Lung (tissue), 11 donors: ENCODE measurements at regions not wholly inside any gene's neighbourhood (a gene's known extent, or its start where the extent isn't known, plus 50 kb on each side); places are given as distances from the start of the nearest gene placed in this dataset.

ENCODE experiments used
- ATAC-seq: fragments of 200-7000 bp; cut with Tn5 transposase; one replicate; pipeline ENCODE4 v1.9.1; 2020; ENCODE audit warnings: moderate number of reproducible peaks; ENCODE audit not compliant: insufficient read depth, low FRiP score
- DNase-seq, 3 donors: peaks; one replicate each; pipeline ENCODE4 v3.0.0-alpha.2; 2013 to 2017
- H3K27ac ChIP-seq, 2 donors: one replicate each; pipeline ENCODE4 v1.5.1; 2013; ENCODE audit warnings: mild to moderate bottlenecking in 2 of 2, moderate library complexity in 2 of 2, control low read depth in 1 of 2, inconsistent platforms in 1 of 2, low read depth in 1 of 2, low read length in 1 of 2
- H3K27me3 ChIP-seq, 3 donors: one replicate each; pipeline ENCODE4 v1.5.1; 2013; ENCODE audit warnings: low read length in 2 of 3; ENCODE audit not compliant: control insufficient read depth in 3 of 3, insufficient read depth in 3 of 3
- H3K36me3 ChIP-seq, 4 donors: one replicate each; pipeline ENCODE4 v1.5.1; 2013; ENCODE audit warnings: low read length in 4 of 4, mild to moderate bottlenecking in 1 of 4, moderate library complexity in 1 of 4; ENCODE audit not compliant: control insufficient read depth in 4 of 4, insufficient read depth in 4 of 4
- H3K4me1 ChIP-seq, 5 donors: one replicate each; pipeline ENCODE4 v1.5.1; 2013; ENCODE audit warnings: low read length in 5 of 5, mild to moderate bottlenecking in 2 of 5, moderate library complexity in 1 of 5; ENCODE audit not compliant: control insufficient read depth in 5 of 5, insufficient read depth in 5 of 5
- H3K4me3 ChIP-seq: one replicate; pipeline ENCODE4 v1.5.1; 2013; ENCODE audit warnings: mild to moderate bottlenecking, control low read depth, moderate library complexity
- H3K9ac ChIP-seq, 2 donors: one replicate each; pipeline ENCODE4 v1.5.1; 2013; ENCODE audit warnings: low read length in 2 of 2, control low read depth in 1 of 2; ENCODE audit not compliant: insufficient read depth in 1 of 2
- H3K9me3 ChIP-seq, 4 donors: one replicate each; pipeline ENCODE4 v1.5.1; 2013; ENCODE audit warnings: low read length in 3 of 4, mild to moderate bottlenecking in 1 of 4, moderate library complexity in 1 of 4; ENCODE audit not compliant: control insufficient read depth in 4 of 4, insufficient read depth in 3 of 4
- WGBS, 2 donors: extraction: QIAGEN DNeasy Blood & Tissue Kit; methylation state at CpG; one replicate each; pipeline ENCODE4 v1.1.7; 2013; 5-methylcytosine and 5-hydroxymethylcytosine counted together
- TF ChIP-seq, protein P1 (sequence below): IDR thresholded peaks from 2 replicates; pipeline ENCODE4 v1.5.1; 2012; ENCODE audit warnings: mild to moderate bottlenecking; ENCODE audit errors: control extremely low read depth, extremely low read depth
- donor health status: control.
- donor health status: control.
- donor health status: Bipolar disorder and iron deficiency.
- donor health status: healthy.
- donor health status: DM: yes; HTN: yes; CAD: no.

DNA sequence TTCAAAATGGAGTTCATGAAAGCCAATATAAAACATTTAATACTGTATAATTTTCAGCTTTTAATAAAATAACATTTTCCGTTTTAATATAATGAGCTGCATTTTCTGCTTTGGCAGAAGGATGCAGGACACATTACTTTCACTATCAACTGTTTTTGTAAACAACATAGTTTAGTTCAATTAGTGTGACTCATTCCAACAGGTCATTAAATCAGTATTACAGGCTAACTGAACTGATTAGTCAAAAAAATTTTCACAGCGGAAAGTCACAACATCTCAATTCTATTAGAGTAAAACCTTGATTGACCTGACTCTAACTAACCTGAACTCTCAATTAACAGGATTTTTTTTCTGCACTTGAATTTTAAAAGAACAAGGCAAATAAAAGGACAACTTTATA, 151.2 kb upstream of the AMOT start:
- H3K27ac ChIP-seq: no peak overlapping the region
- peak in 2 of 3 donors; percentile 49 to 53 for DNase-seq
- no peak for ATAC-seq
- WGBS, 2 donors: 79 to 96% methylated on average over 2 of the region's 2 CpGs
- peaks cover 0 to 19% (median 6%) of the 10 kb centered on the region in 3 donors for H3K27me3 ChIP-seq
- TF ChIP-seq, protein P1, sequence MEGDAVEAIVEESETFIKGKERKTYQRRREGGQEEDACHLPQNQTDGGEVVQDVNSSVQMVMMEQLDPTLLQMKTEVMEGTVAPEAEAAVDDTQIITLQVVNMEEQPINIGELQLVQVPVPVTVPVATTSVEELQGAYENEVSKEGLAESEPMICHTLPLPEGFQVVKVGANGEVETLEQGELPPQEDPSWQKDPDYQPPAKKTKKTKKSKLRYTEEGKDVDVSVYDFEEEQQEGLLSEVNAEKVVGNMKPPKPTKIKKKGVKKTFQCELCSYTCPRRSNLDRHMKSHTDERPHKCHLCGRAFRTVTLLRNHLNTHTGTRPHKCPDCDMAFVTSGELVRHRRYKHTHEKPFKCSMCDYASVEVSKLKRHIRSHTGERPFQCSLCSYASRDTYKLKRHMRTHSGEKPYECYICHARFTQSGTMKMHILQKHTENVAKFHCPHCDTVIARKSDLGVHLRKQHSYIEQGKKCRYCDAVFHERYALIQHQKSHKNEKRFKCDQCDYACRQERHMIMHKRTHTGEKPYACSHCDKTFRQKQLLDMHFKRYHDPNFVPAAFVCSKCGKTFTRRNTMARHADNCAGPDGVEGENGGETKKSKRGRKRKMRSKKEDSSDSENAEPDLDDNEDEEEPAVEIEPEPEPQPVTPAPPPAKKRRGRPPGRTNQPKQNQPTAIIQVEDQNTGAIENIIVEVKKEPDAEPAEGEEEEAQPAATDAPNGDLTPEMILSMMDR: no peak
- peaks cover 0 to 6% (median 0%) of the 10 kb centered on the region in 5 donors for H3K4me1 ChIP-seq
- no peak overlapping the region for H3K4me3 ChIP-seq
- H3K9me3 ChIP-seq: no peaks in the 10 kb centered on the region
- no peak overlapping the region for H3K9ac ChIP-seq
- no peaks in the 10 kb centered on the region for H3K36me3 ChIP-seq

DNA sequence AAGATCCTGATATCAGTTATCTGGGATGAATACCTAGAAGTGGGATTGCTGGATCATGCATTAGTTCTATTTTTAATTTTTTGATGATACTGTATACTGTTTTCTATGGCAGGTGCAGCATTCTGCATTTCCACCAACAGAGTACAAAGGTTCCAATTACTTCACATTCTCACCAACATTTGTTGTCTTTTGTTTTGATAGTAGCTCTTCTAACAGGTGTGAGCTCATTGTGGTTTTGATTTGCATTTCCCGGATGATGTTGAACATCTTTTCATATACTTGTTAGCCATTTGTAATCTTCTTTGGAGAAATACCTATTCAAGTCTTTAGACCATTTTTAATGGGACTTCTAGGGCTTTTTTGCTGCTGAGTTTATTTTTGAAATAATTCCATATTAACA, 139.2 kb upstream of the AMOT start:
- 85 to 92% methylated on average over 1 of the region's 1 CpG for WGBS, 2 donors
- TF ChIP-seq, protein P1: no peak
- no peak for ATAC-seq

DNA sequence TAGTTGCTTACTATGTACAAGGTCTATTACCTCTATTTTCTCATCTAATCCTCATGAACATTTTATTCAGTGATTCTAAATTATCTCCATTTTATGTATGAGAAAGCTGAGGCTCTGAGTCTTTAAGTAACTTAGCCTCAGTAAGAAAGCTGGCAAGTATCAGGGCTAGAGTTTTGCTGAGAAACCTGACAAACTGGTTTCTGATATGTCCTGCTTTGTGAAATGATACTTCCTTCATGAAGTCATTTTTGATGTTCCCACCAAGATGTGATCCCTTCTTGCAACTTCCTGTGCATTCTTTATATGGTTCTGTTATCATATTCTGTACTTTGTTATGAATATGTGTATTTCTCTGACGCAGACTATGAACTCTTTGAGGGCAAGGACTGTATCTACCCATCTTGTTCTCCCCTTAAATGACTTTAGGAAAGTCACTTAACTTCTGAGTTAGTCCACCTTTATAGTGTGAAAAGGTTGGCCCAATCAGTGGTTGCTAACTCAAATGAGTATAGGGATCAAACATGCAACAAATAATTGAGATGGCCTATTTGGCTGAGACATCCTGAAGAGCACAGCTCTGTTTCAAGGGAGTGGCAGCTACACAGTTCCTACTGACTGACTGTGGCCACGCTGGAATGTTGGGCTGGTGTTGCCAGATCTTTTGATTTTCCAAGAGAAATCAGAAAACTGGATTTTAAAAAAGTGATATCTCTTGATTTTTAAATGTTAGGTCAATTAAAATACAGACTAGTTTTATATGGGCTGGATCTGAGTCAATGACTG, 127.9 kb upstream of the AMOT start:
- Histone ChIP-seq H3K4me3 (no peak overlapping the region), H3K27ac (no peak overlapping the region), H3K36me3 (no peaks in the 10 kb centered on the region), H3K27me3 (peaks cover 3 to 36% (median 9%) of the 10 kb centered on the region in 3 donors), H3K9me3 (no peaks in the 10 kb centered on the region), H3K9ac (no peak overlapping the region), H3K4me1 (peaks cover 0 to 2% (median 0%) of the 10 kb centered on the region in 5 donors)
- WGBS, 2 donors: 76 to 88% methylated on average over 2 of the region's 2 CpGs
- DNase-seq (no peak), ATAC-seq (no peak)
- TF ChIP-seq, protein P1: no peak

More for the DNA sequence above, 139.2 kb upstream of the AMOT start:
- H3K4me3 ChIP-seq: no peak overlapping the region
- DNase-seq: no peak
- no peaks in the 10 kb centered on the region for H3K4me1 ChIP-seq
- H3K9ac ChIP-seq: no peak overlapping the region
- H3K27me3 ChIP-seq: peaks cover 0 to 26% (median 3%) of the 10 kb centered on the region in 3 donors
- H3K36me3 ChIP-seq: no peaks in the 10 kb centered on the region
- H3K27ac ChIP-seq: no peak overlapping the region
- H3K9me3 ChIP-seq: no peaks in the 10 kb centered on the region
